Activated CD4-positive, alpha-beta T cell treated with anti-CD3 and anti-CD28 coated beads, Interleukin-2, amount 50 U/mL, for 4 hours (primary cell): ENCODE measurements at regions not wholly inside any gene's neighbourhood (a gene's known extent, or its start where the extent isn't known, plus 50 kb on each side); places are given as distances from the start of the nearest gene placed in this dataset.

ENCODE experiments used
- DNase-seq, 2 experiments: peaks; one replicate each; pipeline ENCODE4 v3.0.0-alpha.2; 2020

GRCh38 chr21:43271452-43272020 lies 102.7 kb downstream of the CRYAA start:
- DNase-seq = no peak

DNA sequence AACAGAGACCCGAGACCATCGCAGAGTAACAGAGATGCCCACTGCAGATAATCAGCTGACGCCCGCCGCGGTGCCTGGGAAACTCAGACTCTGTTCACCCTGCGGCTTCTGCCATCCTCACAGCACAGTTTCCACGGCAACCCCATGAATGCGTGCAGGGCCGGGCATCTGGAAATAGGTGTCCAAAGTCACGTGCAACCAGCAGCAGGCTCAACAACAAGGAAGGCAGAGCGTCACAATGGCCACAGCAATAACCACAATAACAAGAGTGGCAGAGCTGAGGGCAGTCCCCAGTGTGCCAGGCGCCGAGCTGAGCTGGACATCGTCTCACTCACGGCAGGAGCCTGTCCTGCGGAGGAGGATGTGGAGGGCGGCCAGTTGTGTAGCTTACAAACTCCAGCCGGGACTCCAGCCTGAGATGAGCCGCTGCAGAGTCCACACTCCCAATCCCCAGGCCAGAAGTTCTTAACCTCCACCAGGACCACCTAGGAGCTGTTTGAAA lies 102.0 kb downstream of the CRYAA start:
- DNase-seq = no peak

DNA sequence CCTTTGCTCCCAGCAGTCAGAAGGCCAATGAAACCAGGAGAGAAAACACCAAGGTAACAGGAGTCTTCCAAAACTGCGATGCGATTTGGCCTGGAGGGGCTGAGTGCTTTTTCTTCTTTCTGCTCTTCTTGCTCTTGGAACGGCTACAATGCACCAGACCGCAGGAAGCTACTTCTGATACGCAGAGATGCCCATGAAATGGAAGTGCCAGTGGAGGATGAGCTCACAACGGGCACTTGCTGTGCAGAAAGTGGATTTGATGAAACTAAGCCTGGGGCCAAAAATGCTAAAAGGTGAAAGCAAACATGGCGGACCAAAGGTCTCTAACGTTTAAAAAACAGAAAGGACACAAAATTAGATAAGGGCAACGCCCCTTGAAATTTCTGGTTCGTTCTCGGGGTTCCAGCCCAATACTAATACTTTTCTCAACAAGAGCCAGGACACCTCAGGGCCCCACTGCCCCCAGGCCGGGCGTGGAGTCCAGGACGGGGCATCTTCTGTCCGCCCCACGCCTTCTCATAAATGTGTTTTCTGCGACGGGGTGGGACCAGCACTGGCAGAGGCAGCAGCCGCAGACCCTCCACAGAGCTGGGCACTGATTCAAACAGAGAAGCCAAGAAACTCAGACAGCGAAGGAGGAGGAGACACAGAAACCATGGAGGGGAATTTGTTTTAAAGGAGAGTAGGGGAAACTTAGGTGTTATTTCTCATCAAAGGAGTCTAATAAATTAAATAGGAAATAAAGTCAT lies 101.3 kb downstream of the CRYAA start:
- no peak for DNase-seq

GRCh38 chr21:43269440-43269839 lies 100.6 kb downstream of the CRYAA start:
- DNase-seq = peak; percentile 28 to 35

- no peak for DNase-seq
These were observed 100.0 kb downstream of the CRYAA start for GRCh38 chr21:43268804-43269186.

DNA sequence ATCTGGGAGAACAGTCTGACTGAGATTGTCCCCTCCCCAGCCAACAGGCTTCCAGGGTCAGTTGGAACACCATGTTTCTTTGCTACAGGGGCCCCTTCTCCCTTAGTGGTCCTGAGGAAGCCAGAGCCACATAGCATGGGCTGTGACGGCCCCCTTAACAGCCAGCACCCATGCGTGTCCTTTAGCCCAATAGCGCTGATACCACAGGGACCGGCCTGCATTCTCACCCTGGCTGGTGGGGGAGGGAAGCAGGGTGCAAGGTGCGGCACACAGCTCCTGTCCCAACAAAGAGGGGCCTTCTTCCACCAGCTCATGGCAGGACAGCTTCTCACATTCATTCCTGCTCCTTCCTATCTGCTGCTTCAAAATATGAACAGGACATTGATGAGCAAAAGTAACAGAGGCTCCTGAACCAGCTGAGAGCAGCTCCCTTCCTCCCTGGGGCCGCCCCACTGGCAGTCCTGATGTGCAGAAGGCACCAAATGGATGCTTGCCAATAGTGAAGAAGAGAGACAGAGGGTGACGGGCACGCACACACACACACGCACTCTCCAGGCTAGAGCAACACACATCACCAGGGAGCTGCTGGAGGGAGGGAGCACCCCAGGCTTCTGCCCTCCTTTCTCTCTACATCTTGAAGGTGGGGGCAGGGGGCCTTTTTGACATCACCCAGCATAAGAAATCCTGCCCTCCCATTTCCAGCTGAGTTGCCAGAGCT lies 99.4 kb downstream of the CRYAA start:
- no peak for DNase-seq

DNA sequence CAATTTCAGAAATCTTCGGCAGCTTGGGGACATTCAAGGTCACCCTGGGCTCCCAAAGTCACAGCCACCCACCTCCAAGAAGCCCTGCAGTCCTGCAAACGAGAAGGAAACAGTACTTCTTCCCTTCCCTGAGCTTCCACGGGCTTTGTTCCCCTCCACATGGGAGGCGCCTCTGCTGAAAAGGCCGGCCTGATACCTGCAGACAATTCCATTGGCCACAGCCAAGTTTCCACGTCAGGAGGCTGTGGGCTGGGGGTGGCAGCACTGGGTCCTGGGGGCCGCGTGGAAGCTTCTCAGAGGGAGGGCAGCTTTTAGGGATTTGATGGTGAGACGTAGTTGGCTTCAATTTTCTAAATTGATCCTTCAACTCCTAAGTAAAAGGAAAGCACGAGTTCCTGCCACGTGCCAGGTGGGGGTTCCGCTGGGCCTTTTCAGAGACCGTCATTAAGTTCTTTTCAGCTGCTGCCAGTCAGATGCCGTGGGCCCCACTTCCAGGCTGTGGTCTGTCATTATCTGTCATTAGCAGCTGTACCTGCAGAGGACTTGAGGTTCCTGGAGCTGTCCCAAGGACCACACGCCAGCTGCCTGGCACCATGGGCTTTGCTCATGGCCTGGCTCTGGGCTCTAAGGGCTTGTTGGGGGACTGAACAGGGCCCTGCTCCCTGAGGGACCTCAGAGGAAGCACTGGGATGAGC lies 98.7 kb downstream of the CRYAA start:
- no peak for DNase-seq

DNA sequence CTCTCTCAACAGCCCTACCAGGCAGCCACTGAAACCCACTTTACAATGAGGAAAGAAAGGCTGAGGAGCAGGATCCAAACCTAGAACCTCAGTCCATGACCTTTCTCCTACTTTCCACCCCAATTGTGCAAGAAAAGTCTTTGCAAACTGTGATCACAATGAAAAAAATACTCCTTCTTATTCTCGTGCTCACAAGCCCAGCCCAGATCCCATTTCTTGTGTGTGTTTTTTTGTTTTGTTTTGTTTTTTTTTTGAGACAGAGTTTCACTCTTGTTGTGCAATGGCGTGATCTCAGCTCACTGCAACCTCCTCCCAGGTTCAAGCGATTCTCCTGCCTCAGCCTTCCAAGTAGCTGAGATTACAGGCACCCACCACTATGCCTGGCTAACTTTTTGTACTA lies 97.7 kb downstream of the CRYAA start:
- no peak for DNase-seq

- DNase-seq = no peak
These were observed 93.6 kb downstream of the CRYAA start for GRCh38 chr21:43262427-43262826.
